GM12875 (cell line): ENCODE measurements at regions not wholly inside any gene's neighbourhood (a gene's known extent, or its start where the extent isn't known, plus 50 kb on each side); places are given as distances from the start of the nearest gene placed in this dataset.
"Not testable (repeated sequence)": the region's sequence is repeated elsewhere in the genome, so short reads cannot be mapped to it uniquely, and the experiment has no call there.

Source experiments
- H3K4me3 ChIP-seq: one replicate; pipeline ENCODE4 v1.5.1; 2011; ENCODE audit warnings: low read depth, low read length, control low read depth
- TF ChIP-seq, protein P1 (sequence below): IDR thresholded peaks from 2 replicates; pipeline ENCODE4 v1.5.1; 2011; ENCODE audit warnings: low read depth, mild to moderate bottlenecking, control low read depth, inconsistent platforms, low read length, moderate library complexity, borderline replicate concordance; ENCODE audit not compliant: insufficient read depth

GRCh38 chr14:22178333-22178839 lies 410.6 kb downstream of the DAD1 start:
- H3K4me3 ChIP-seq: no peak overlapping the region
- TF ChIP-seq, protein P1, sequence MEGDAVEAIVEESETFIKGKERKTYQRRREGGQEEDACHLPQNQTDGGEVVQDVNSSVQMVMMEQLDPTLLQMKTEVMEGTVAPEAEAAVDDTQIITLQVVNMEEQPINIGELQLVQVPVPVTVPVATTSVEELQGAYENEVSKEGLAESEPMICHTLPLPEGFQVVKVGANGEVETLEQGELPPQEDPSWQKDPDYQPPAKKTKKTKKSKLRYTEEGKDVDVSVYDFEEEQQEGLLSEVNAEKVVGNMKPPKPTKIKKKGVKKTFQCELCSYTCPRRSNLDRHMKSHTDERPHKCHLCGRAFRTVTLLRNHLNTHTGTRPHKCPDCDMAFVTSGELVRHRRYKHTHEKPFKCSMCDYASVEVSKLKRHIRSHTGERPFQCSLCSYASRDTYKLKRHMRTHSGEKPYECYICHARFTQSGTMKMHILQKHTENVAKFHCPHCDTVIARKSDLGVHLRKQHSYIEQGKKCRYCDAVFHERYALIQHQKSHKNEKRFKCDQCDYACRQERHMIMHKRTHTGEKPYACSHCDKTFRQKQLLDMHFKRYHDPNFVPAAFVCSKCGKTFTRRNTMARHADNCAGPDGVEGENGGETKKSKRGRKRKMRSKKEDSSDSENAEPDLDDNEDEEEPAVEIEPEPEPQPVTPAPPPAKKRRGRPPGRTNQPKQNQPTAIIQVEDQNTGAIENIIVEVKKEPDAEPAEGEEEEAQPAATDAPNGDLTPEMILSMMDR: no peak

DNA sequence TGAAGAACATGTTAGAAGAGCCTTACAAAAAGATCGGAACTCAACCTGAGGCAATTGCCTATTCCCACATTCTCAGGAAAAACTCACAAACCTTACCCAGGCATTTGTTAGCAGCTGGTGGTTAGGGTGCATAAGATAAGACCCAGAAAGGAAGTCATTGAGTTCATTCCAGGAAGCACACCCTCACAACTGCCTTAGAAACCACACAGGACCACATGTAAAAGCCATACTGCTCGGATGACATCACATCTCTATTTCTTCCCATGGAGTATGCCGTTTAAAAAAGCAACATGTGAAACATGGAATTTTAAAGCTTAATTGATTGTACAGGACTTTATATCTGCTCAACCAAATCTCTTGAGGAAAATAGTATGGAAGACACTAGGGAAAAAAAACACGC lies 411.2 kb downstream of the DAD1 start:
- TF ChIP-seq, protein P1: no peak
- H3K4me3 ChIP-seq: no peak overlapping the region

GRCh38 chr14:22176957-22177356 lies 412.1 kb downstream of the DAD1 start:
- TF ChIP-seq, protein P1: no peak
- no peak overlapping the region for H3K4me3 ChIP-seq

DNA sequence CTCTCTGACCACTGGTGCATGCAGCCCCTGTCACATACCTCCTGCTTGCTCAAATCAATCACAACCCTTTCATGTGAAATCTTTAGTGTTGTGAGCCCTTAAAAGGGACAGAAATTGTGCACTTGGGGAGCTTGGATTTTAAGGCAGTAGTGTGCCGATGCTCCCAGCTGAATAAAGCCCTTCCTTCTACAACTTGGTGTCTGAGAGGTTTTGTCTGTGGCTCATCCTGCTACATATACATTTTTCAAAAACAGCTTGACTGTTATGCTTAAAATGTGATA lies 413.8 kb downstream of the DAD1 start:
- H3K4me3 ChIP-seq: not testable (repeated sequence)

DNA sequence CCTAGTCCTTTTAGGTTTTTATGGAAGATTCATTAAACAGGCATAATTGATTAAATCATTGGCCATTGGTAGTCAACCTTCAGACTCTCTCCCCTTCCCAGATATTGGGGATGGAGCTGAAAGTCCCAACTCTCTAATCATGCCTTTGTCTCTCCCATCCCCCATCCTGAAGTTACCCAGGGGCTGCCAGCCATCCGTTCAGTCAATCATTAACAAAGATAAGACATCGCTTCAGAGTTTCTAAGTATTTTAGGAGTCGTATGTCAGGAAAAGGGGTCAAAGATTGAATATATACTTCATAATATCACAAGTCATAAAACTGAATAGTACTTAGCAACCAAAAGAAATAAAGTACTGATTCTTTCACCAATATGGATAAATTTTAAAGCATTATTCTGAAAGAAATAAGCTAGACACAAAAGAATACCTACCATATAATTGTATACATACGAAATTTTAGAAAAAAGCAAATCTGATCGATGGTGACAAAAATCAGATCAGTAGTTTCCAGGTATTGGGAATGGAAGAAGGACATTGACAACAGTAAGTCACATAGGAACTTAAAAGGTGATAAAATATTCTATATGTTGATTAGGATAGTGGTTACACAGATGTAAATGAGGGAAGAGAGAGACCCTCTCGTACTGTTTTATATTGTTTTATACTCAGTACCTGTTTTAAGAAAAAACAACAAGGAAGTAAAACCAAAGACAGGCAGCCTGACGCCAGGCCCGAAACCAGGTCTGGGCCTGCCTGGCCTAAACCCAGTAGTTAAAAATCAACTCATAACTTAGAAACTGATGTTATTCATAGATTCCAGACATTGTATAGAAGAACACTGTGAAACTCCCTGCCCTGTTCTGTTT lies 414.4 kb downstream of the DAD1 start:
- H3K4me3 ChIP-seq: no peak overlapping the region
- TF ChIP-seq, protein P1: no peak

- TF ChIP-seq, protein P1: no peak
- H3K4me3 ChIP-seq: no peak overlapping the region
Observed at GRCh38 chr14:22168092-22168955, 420.7 kb downstream of the DAD1 start.

GRCh38 chr14:22164616-22165015 lies 424.4 kb downstream of the DAD1 start:
- TF ChIP-seq, protein P1: no peak
- no peak overlapping the region for H3K4me3 ChIP-seq
